T-helper 1 cell (primary cell): ENCODE measurements at regions not wholly inside any gene's neighbourhood (a gene's known extent, or its start where the extent isn't known, plus 50 kb on each side); places are given as distances from the start of the nearest gene placed in this dataset.
"Not testable (repeated sequence)": the region's sequence is repeated elsewhere in the genome, so short reads cannot be mapped to it uniquely, and the experiment has no call there.

Experiments
- DNase-seq, 5 donors: peaks; one replicate each; pipeline ENCODE4 v3.0.0-alpha.2; 2012 to 2020

- no peak for DNase-seq
These were observed 117.6 kb upstream of the ARRDC3 start for GRCh38 chr5:91500758-91501157.

- peak in 1 of 5 donors; percentile 20 for DNase-seq
These were observed 116.9 kb upstream of the ARRDC3 start for GRCh38 chr5:91499943-91500531.

- DNase-seq: no peak
These were observed 112.6 kb upstream of the ARRDC3 start for GRCh38 chr5:91495699-91496098.

- peak in 1 of 5 donors; percentile 48 for DNase-seq
These were observed 111.4 kb upstream of the ARRDC3 start for GRCh38 chr5:91494447-91494996.

- no peak for DNase-seq
These were observed 110.0 kb upstream of the ARRDC3 start for GRCh38 chr5:91493086-91493485.

GRCh38 chr5:91491229-91491628 lies 108.1 kb upstream of the ARRDC3 start:
- no peak for DNase-seq

- DNase-seq: no peak
These were observed 107.2 kb upstream of the ARRDC3 start for GRCh38 chr5:91490316-91490715.

- DNase-seq: no peak
These were observed 104.3 kb upstream of the ARRDC3 start for GRCh38 chr5:91487420-91487819.

GRCh38 chr5:91486638-91487037 lies 103.5 kb upstream of the ARRDC3 start:
- DNase-seq: no peak

- DNase-seq: no peak
These were observed 101.5 kb upstream of the ARRDC3 start for GRCh38 chr5:91484662-91485061.

- not testable (repeated sequence) for DNase-seq
These were observed 96.3 kb upstream of the ARRDC3 start for GRCh38 chr5:91479376-91479775.

GRCh38 chr5:91478096-91478495 lies 95.0 kb upstream of the ARRDC3 start:
- DNase-seq: no peak

- no peak for DNase-seq
These were observed 94.3 kb upstream of the ARRDC3 start for GRCh38 chr5:91477408-91477807.

GRCh38 chr5:91474201-91474600 lies 91.1 kb upstream of the ARRDC3 start:
- no peak for DNase-seq

- DNase-seq: no peak
These were observed 89.5 kb upstream of the ARRDC3 start for GRCh38 chr5:91472631-91473030.

- DNase-seq: no peak
These were observed 86.5 kb upstream of the ARRDC3 start for GRCh38 chr5:91469517-91470165.

- DNase-seq: no peak
These were observed 85.7 kb upstream of the ARRDC3 start for GRCh38 chr5:91468651-91469422.

- DNase-seq: no peak
These were observed 81.9 kb upstream of the ARRDC3 start for GRCh38 chr5:91464886-91465646.

- DNase-seq: no peak
These were observed 74.6 kb upstream of the ARRDC3 start for GRCh38 chr5:91457681-91458058.

GRCh38 chr5:91456928-91457680 lies 74.0 kb upstream of the ARRDC3 start:
- DNase-seq: no peak

GRCh38 chr5:91449083-91449482 lies 66.0 kb upstream of the ARRDC3 start:
- no peak for DNase-seq

GRCh38 chr5:91448079-91448478 lies 65.0 kb upstream of the ARRDC3 start:
- not testable (repeated sequence) for DNase-seq
